SK-N-SH treated with all-trans-retinoic acid at 6 μM for 48 hours (cell line): ENCODE measurements at regions not wholly inside any gene's neighbourhood (a gene's known extent, or its start where the extent isn't known, plus 50 kb on each side); places are given as distances from the start of the nearest gene placed in this dataset.

Experiments used
- ATAC-seq: fragments of 200-7000 bp; cut with Tn5 transposase; 3 replicates; pipeline ENCODE4 v1.9.1; 2020; ENCODE audit warnings: mild to moderate bottlenecking, moderate library complexity
- ARNTL ChIP-seq: fragments of 450-650 bp; formaldehyde crosslinking; IDR thresholded peaks from 2 replicates; pipeline ENCODE4 v1.5.0; 2020; ENCODE audit warnings: low read depth, mild to moderate bottlenecking, moderate library complexity, borderline replicate concordance
- BACH2 ChIP-seq: fragments of 250-450 bp; sonication (Bioruptor Pico); IDR thresholded peaks from 2 replicates; pipeline ENCODE4 v1.9.0; 2021; ENCODE audit warnings: mild to moderate bottlenecking, borderline replicate concordance
- CSDC2 ChIP-seq: fragments of 250-450 bp; sonication (Bioruptor Pico); IDR thresholded peaks from 2 replicates; pipeline ENCODE4 v1.5.0; 2020; ENCODE audit warnings: mild to moderate bottlenecking, moderate library complexity
- ESRRG ChIP-seq: fragments of 250-450 bp; sonication (Bioruptor Pico); IDR thresholded peaks from 2 replicates; pipeline ENCODE4 v1.6.1; 2021; ENCODE audit warnings: mild to moderate bottlenecking
- GLIS3 ChIP-seq: fragments of 250-450 bp; sonication (Bioruptor Pico); IDR thresholded peaks from 2 replicates; pipeline ENCODE4 v1.5.0; 2020; ENCODE audit warnings: mild to moderate bottlenecking, moderate library complexity
- POU6F1 ChIP-seq: fragments of 250-450 bp; sonication (Bioruptor Pico); IDR thresholded peaks from 2 replicates; pipeline ENCODE4 v1.8.0; 2021; ENCODE audit warnings: low read depth, mild to moderate bottlenecking, moderate library complexity, borderline replicate concordance
- PPARA ChIP-seq: fragments of 250-450 bp; sonication (Bioruptor Pico); IDR thresholded peaks from 2 replicates; pipeline ENCODE4 v1.5.0; 2020; ENCODE audit warnings: mild to moderate bottlenecking, borderline replicate concordance
- RARB ChIP-seq: fragments of 250-450 bp; sonication (Bioruptor Pico); IDR thresholded peaks from 2 replicates; pipeline ENCODE4 v1.8.0; 2021; ENCODE audit warnings: mild to moderate bottlenecking, moderate library complexity
- SNAI2 ChIP-seq: fragments of 250-450 bp; sonication (Bioruptor Pico); IDR thresholded peaks from 2 replicates; pipeline ENCODE4 v1.5.0; 2020; ENCODE audit warnings: mild to moderate bottlenecking, moderate library complexity
- TCF4 ChIP-seq: fragments of 250-450 bp; sonication (Bioruptor Pico); IDR thresholded peaks from 2 replicates; pipeline ENCODE4 v1.8.0; 2021; ENCODE audit warnings: mild to moderate bottlenecking, moderate library complexity, borderline replicate concordance
- ZC3H10 ChIP-seq: fragments of 250-450 bp; sonication (Bioruptor Pico); IDR thresholded peaks from 2 replicates; pipeline ENCODE4 v1.5.1; 2021; ENCODE audit warnings: mild to moderate bottlenecking, moderate library complexity
- ZFP3 ChIP-seq: fragments of 250-450 bp; sonication (Bioruptor Pico); IDR thresholded peaks from 2 replicates; pipeline ENCODE4 v1.5.0; 2020; ENCODE audit warnings: mild to moderate bottlenecking, moderate library complexity
- ZFP30 ChIP-seq: fragments of 450-650 bp; formaldehyde crosslinking; IDR thresholded peaks from 2 replicates; pipeline ENCODE4 v1.5.0; 2022; ENCODE audit warnings: mild to moderate bottlenecking, moderate library complexity
- ZNF565 ChIP-seq: fragments of 450-650 bp; formaldehyde crosslinking; conservative IDR thresholded peaks from 2 replicates; pipeline ENCODE4 v1.5.0; 2020; ENCODE audit warnings: low read depth, mild to moderate bottlenecking, moderate library complexity
- ZNF70 ChIP-seq: fragments of 450-650 bp; formaldehyde crosslinking; IDR thresholded peaks from 2 replicates; pipeline ENCODE4 v1.5.0; 2020; ENCODE audit warnings: mild to moderate bottlenecking, moderate library complexity
- ZNF8 ChIP-seq: fragments of 450-650 bp; formaldehyde crosslinking; IDR thresholded peaks from 2 replicates; pipeline ENCODE4 v1.5.0; 2020; ENCODE audit warnings: mild to moderate bottlenecking, moderate library complexity
- TF ChIP-seq, protein P1 (sequence below): fragments of 250-450 bp; sonication (Bioruptor Pico); IDR thresholded peaks from 2 replicates; pipeline ENCODE4 v1.5.0; 2020; ENCODE audit warnings: mild to moderate bottlenecking, moderate library complexity
- TF ChIP-seq, protein P2 (sequence below): fragments of 250-450 bp; sonication (Bioruptor Pico); IDR thresholded peaks from 2 replicates; pipeline ENCODE4 v1.5.1; 2020; ENCODE audit warnings: low read depth, mild to moderate bottlenecking, moderate library complexity
- TF ChIP-seq, protein P3 (sequence below): fragments of 250-450 bp; sonication (Bioruptor Pico); IDR thresholded peaks from 2 replicates; pipeline ENCODE4 v1.5.1; 2021; ENCODE audit warnings: mild to moderate bottlenecking, moderate library complexity
- TF ChIP-seq, protein P4 (sequence below): fragments of 250-450 bp; sonication (Bioruptor Pico); IDR thresholded peaks from 2 replicates; pipeline ENCODE4 v1.8.0; 2020; ENCODE audit warnings: mild to moderate bottlenecking, moderate library complexity, borderline replicate concordance

GRCh38 chr12:13504736-13505135 is 308.2 kb downstream of the EMP1 start (continued):
- no peak for TF ChIP-seq SNAI2
- TF ChIP-seq GLIS3, result no peak

- TF ChIP-seq ZNF70 (CRISPR knock-in tag) (no peak), GLIS3 (no peak), ARNTL (CRISPR knock-in tag) (no peak)
- TF ChIP-seq, protein P1, sequence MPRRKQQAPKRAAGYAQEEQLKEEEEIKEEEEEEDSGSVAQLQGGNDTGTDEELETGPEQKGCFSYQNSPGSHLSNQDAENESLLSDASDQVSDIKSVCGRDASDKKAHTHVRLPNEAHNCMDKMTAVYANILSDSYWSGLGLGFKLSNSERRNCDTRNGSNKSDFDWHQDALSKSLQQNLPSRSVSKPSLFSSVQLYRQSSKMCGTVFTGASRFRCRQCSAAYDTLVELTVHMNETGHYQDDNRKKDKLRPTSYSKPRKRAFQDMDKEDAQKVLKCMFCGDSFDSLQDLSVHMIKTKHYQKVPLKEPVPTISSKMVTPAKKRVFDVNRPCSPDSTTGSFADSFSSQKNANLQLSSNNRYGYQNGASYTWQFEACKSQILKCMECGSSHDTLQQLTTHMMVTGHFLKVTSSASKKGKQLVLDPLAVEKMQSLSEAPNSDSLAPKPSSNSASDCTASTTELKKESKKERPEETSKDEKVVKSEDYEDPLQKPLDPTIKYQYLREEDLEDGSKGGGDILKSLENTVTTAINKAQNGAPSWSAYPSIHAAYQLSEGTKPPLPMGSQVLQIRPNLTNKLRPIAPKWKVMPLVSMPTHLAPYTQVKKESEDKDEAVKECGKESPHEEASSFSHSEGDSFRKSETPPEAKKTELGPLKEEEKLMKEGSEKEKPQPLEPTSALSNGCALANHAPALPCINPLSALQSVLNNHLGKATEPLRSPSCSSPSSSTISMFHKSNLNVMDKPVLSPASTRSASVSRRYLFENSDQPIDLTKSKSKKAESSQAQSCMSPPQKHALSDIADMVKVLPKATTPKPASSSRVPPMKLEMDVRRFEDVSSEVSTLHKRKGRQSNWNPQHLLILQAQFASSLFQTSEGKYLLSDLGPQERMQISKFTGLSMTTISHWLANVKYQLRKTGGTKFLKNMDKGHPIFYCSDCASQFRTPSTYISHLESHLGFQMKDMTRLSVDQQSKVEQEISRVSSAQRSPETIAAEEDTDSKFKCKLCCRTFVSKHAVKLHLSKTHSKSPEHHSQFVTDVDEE, result no peak
- TF ChIP-seq, all 23 proteins: peak for 0
- no peak for ATAC-seq
Measured at GRCh38 chr12:13504074-13504473, 307.5 kb downstream of the EMP1 start.

- no peak for ATAC-seq
Measured at GRCh38 chr12:13503094-13503835, 306.7 kb downstream of the EMP1 start.

More at GRCh38 chr12:13503094-13503835, 306.7 kb downstream of the EMP1 start:
- TF ChIP-seq POU6F1, result no peak
- no peak for TF ChIP-seq SNAI2
- no peak for TF ChIP-seq RARB (CRISPR knock-in tag)
- no peak for TF ChIP-seq ZC3H10
- TF ChIP-seq, protein P2, sequence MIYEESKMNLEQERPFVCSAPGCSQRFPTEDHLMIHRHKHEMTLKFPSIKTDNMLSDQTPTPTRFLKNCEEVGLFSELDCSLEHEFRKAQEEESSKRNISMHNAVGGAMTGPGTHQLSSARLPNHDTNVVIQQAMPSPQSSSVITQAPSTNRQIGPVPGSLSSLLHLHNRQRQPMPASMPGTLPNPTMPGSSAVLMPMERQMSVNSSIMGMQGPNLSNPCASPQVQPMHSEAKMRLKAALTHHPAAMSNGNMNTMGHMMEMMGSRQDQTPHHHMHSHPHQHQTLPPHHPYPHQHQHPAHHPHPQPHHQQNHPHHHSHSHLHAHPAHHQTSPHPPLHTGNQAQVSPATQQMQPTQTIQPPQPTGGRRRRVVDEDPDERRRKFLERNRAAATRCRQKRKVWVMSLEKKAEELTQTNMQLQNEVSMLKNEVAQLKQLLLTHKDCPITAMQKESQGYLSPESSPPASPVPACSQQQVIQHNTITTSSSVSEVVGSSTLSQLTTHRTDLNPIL (CRISPR knock-in tag), result no peak
- TF ChIP-seq BACH2 (CRISPR knock-in tag), result no peak
- no peak for TF ChIP-seq ZFP30 (CRISPR knock-in tag)
- TF ChIP-seq CSDC2 (CRISPR knock-in tag), result no peak
- no peak for TF ChIP-seq ZNF8
- no peak for TF ChIP-seq PPARA (CRISPR knock-in tag)
- TF ChIP-seq GLIS3, result no peak
- TF ChIP-seq, protein P3, sequence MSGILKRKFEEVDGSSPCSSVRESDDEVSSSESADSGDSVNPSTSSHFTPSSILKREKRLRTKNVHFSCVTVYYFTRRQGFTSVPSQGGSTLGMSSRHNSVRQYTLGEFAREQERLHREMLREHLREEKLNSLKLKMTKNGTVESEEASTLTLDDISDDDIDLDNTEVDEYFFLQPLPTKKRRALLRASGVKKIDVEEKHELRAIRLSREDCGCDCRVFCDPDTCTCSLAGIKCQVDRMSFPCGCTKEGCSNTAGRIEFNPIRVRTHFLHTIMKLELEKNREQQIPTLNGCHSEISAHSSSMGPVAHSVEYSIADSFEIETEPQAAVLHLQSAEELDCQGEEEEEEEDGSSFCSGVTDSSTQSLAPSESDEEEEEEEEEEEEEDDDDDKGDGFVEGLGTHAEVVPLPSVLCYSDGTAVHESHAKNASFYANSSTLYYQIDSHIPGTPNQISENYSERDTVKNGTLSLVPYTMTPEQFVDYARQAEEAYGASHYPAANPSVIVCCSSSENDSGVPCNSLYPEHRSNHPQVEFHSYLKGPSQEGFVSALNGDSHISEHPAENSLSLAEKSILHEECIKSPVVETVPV (CRISPR knock-in tag), result no peak
- TF ChIP-seq, protein P1, result no peak
- TF ChIP-seq ZFP3, result no peak
- TF ChIP-seq TCF4 (CRISPR knock-in tag), result no peak
- TF ChIP-seq, protein P4, sequence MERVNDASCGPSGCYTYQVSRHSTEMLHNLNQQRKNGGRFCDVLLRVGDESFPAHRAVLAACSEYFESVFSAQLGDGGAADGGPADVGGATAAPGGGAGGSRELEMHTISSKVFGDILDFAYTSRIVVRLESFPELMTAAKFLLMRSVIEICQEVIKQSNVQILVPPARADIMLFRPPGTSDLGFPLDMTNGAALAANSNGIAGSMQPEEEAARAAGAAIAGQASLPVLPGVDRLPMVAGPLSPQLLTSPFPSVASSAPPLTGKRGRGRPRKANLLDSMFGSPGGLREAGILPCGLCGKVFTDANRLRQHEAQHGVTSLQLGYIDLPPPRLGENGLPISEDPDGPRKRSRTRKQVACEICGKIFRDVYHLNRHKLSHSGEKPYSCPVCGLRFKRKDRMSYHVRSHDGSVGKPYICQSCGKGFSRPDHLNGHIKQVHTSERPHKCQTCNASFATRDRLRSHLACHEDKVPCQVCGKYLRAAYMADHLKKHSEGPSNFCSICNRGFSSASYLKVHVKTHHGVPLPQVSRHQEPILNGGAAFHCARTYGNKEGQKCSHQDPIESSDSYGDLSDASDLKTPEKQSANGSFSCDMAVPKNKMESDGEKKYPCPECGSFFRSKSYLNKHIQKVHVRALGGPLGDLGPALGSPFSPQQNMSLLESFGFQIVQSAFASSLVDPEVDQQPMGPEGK, result no peak
- TF ChIP-seq ZNF70 (CRISPR knock-in tag), result no peak
- no peak for TF ChIP-seq ZNF565 (CRISPR knock-in tag)
- TF ChIP-seq ARNTL (CRISPR knock-in tag), result no peak
- no peak for TF ChIP-seq ESRRG (CRISPR knock-in tag)
- TF ChIP-seq, all 23 proteins: peak for 0
